A549 (cell line): ENCODE measurements at regions not wholly inside any gene's neighbourhood (a gene's known extent, or its start where the extent isn't known, plus 50 kb on each side); places are given as distances from the start of the nearest gene placed in this dataset.

ENCODE experiments used
- ATAC-seq, 2 experiments: fragments of 200-7000 bp in 1 of 2; fragments of >200 bp in 1 of 2; cut with Nextera tagmentation in 1 of 2; cut with Tn5 transposase in 1 of 2; 3 replicates each; pipeline versions ENCODE4 v1.8.0 to v1.9.1; 2018 to 2020; ENCODE audit warnings: mild to moderate bottlenecking in 1 of 2, moderate library complexity in 1 of 2
- CTCF ChIA-PET: fragments of 300-600 bp; sonication (Branson Sonifier 250); formaldehyde crosslinking; extraction: SDS; loops from one replicate; lab custom pipeline; 2021; ENCODE audit warnings: antibody characterized with exemption, inconsistent platforms; lab: Yijun Ruan, JAX
- POLR2A ChIA-PET: fragments of 350-600 bp; formaldehyde crosslinking; extraction: SDS; loops from one replicate; lab custom pipeline; 2021; ENCODE audit warnings: antibody characterized with exemption, inconsistent platforms; lab: Yijun Ruan, JAX
- DNase-seq, 2 experiments: peaks; one replicate each; pipeline versions ENCODE4 v3.0.0 to v3.0.0-alpha.2; 2011 to 2016; ENCODE audit warnings: low read depth in 1 of 2, low spot score in 1 of 2
- FAIRE-seq: peaks from 2 replicates; lab custom pipeline; 2011; peaks lifted over from hg19 to GRCh38; lab: Jason Lieb, UNC
- H3K27ac ChIP-seq, 2 experiments: fragments of >200 bp; sonication (Bioruptor Twin); formaldehyde crosslinking; 3 replicates each; pipeline ENCODE4 v1.5.1; 2016 to 2017
- H3K4me1 ChIP-seq: fragments of >200 bp; sonication (Bioruptor Twin); formaldehyde crosslinking; 3 replicates; pipeline ENCODE4 v1.6.1; 2016
- H3K4me2 ChIP-seq: fragments of >200 bp; sonication (Bioruptor Twin); formaldehyde crosslinking; 3 replicates; pipeline ENCODE4 v1.6.1; 2016
- H3K4me3 ChIP-seq: fragments of >200 bp; sonication (Bioruptor Twin); formaldehyde crosslinking; 3 replicates; pipeline ENCODE4 v1.5.1; 2016
- H3K9me3 ChIP-seq: fragments of >200 bp; sonication (Bioruptor Twin); formaldehyde crosslinking; 3 replicates; pipeline ENCODE4 v1.6.1; 2016
- BHLHE40 ChIP-seq: IDR thresholded peaks from 2 replicates; pipeline ENCODE4 v1.6.1; 2012; ENCODE audit warnings: low read depth, low read length, inconsistent platforms
- CEBPB ChIP-seq, 2 experiments: fragments of >200 bp in 1 of 2; sonication (Bioruptor Twin) in 1 of 2; formaldehyde crosslinking in 1 of 2; IDR thresholded peaks; 2 replicates each; pipeline ENCODE4 v1.6.1; 2012 to 2016
- CHD4 ChIP-seq: fragments of 200-600 bp; sonication (generic); IDR thresholded peaks from 2 replicates; pipeline ENCODE4 v1.6.1; 2016; ENCODE audit warnings: antibody characterized with exemption, mild to moderate bottlenecking, borderline replicate concordance
- CTCF ChIP-seq: fragments of >200 bp; sonication (Bioruptor Twin); formaldehyde crosslinking; IDR thresholded peaks from 3 replicates; pipeline ENCODE4 v1.5.1; 2016
- EHF ChIP-seq: fragments of 250-450 bp; sonication (Bioruptor Pico); IDR thresholded peaks from 2 replicates; pipeline ENCODE4 v1.5.0; 2020; ENCODE audit warnings: mild to moderate bottlenecking
- EHMT2 ChIP-seq: fragments of 200-600 bp; sonication (generic); IDR thresholded peaks from 2 replicates; pipeline ENCODE4 v1.6.1; 2016; ENCODE audit warnings: antibody characterized with exemption, low read depth, mild to moderate bottlenecking, moderate library complexity
- ELK1 ChIP-seq: fragments of 150-350 bp; IDR thresholded peaks from 2 replicates; pipeline ENCODE4 v1.6.1; 2014; ENCODE audit warnings: low read depth, mild to moderate bottlenecking, low read length
- ESRRA ChIP-seq: fragments of 150-350 bp; IDR thresholded peaks from 2 replicates; pipeline ENCODE4 v1.6.1; 2014; ENCODE audit warnings: mild to moderate bottlenecking, low read length, borderline replicate concordance
- HES2 ChIP-seq: fragments of >200 bp; sonication (Bioruptor Twin); formaldehyde crosslinking; IDR thresholded peaks from 2 replicates; pipeline ENCODE4 v1.6.1; 2016
- HMGXB4 ChIP-seq: fragments of 250-450 bp; sonication (Bioruptor Pico); IDR thresholded peaks from 2 replicates; pipeline ENCODE4 v1.5.0; 2021; ENCODE audit warnings: mild to moderate bottlenecking, moderate library complexity, borderline replicate concordance
- HOXB13 ChIP-seq: fragments of 250-450 bp; sonication (Bioruptor Pico); IDR thresholded peaks from 2 replicates; pipeline ENCODE4 v1.5.0; 2020; ENCODE audit warnings: low read depth, mild to moderate bottlenecking, moderate library complexity
- KDM1A ChIP-seq: fragments of 200-600 bp; sonication (generic); IDR thresholded peaks from 2 replicates; pipeline ENCODE4 v1.6.1; 2016; ENCODE audit warnings: low read depth, mild to moderate bottlenecking
- KDM5A ChIP-seq: fragments of 200-600 bp; sonication (generic); IDR thresholded peaks from 2 replicates; pipeline ENCODE4 v1.6.1; 2016; ENCODE audit warnings: antibody characterized with exemption, mild to moderate bottlenecking
- MAX ChIP-seq: IDR thresholded peaks from 2 replicates; pipeline ENCODE4 v1.6.1; 2012
- MAZ ChIP-seq: fragments of 150-350 bp; IDR thresholded peaks from 2 replicates; pipeline ENCODE4 v1.6.1; 2014; ENCODE audit warnings: antibody characterized with exemption, low read depth, low read length, borderline replicate concordance
- MYC ChIP-seq: IDR thresholded peaks from 2 replicates; pipeline ENCODE4 v1.6.1; 2012; ENCODE audit warnings: mild to moderate bottlenecking, inconsistent platforms, low read length, improper control_type of control experiment, borderline replicate concordance
- NFE2L2 ChIP-seq: fragments of 150-350 bp; conservative IDR thresholded peaks from 2 replicates; pipeline ENCODE4 v1.6.1; 2014; ENCODE audit warnings: low read length
- NPAS2 ChIP-seq: fragments of 250-450 bp; sonication (Bioruptor Pico); IDR thresholded peaks from 2 replicates; pipeline ENCODE4 v1.8.0; 2022; ENCODE audit warnings: mild to moderate bottlenecking, moderate library complexity, borderline replicate concordance
- RNF2 ChIP-seq: fragments of 200-600 bp; sonication (generic); IDR thresholded peaks from 2 replicates; pipeline ENCODE4 v1.6.1; 2016; ENCODE audit warnings: low read depth, mild to moderate bottlenecking, antibody characterized with exemption, moderate library complexity, borderline replicate concordance
- TP53 ChIP-seq: fragments of 250-450 bp; sonication (Bioruptor Pico); IDR thresholded peaks from 2 replicates; pipeline ENCODE4 v1.5.0; 2021; ENCODE audit warnings: mild to moderate bottlenecking, moderate library complexity
- WGBS: methylation state at CpG from one replicate; pipeline ENCODE4 v1.1.6; 2017; ENCODE audit errors: missing lambda C conversion rate; 5-methylcytosine and 5-hydroxymethylcytosine counted together

- no peak for ATAC-seq
- CTCF ChIA-PET: no interaction called here
- Histone ChIP-seq H3K4me3 (no peak overlapping the region), H3K4me1 (no peaks in the 10 kb centered on the region), H3K27ac (no peak overlapping the region), H3K9me3 (no peaks in the 10 kb centered on the region), H3K4me2 (no peak overlapping the region)
- 0% methylated on average over 1 of the region's 1 CpG for WGBS
- no peak for FAIRE-seq
- POLR2A ChIA-PET: no interaction called here
- no peak for TF ChIP-seq RNF2
- no peak for TF ChIP-seq MAZ
- no peak for TF ChIP-seq NPAS2 (CRISPR knock-in tag)
- TF ChIP-seq MAX: no peak
- no peak for TF ChIP-seq TP53
- no peak for TF ChIP-seq KDM5A
- no peak for TF ChIP-seq HES2
- no peak for TF ChIP-seq ELK1
- no peak for TF ChIP-seq CEBPB (IDR thresholded peaks at IDR 0.05)
- TF ChIP-seq BHLHE40: no peak
- TF ChIP-seq ESRRA: no peak
- no peak for TF ChIP-seq CTCF
- TF ChIP-seq KDM1A: no peak
- no peak for TF ChIP-seq HMGXB4
- no peak for TF ChIP-seq NFE2L2
- TF ChIP-seq EHF (CRISPR knock-in tag): no peak
- TF ChIP-seq MYC: no peak
- TF ChIP-seq EHMT2: no peak
- no peak for DNase-seq
Measured at GRCh38 chr11:111137846-111138245, 107.7 kb upstream of the POU2AF2 start.

- CTCF ChIA-PET: interaction anchor here (0.8 kb wide), 1 partner anchor 11 kb away, joined by 3 read pairs; no protein-coding TSS in a partner anchor
- no peak for DNase-seq
Measured at GRCh38 chr11:111135778-111136570, 109.6 kb upstream of the POU2AF2 start.

More at GRCh38 chr11:111135778-111136570, 109.6 kb upstream of the POU2AF2 start:
- Histone ChIP-seq H3K27ac (no peak overlapping the region), H3K4me2 (no peak overlapping the region), H3K4me3 (no peak overlapping the region), H3K9me3 (no peaks in the 10 kb centered on the region), H3K4me1 (no peaks in the 10 kb centered on the region)
- WGBS: 39% methylated on average over 11 of the region's 11 CpGs
- TF ChIP-seq NPAS2 (CRISPR knock-in tag) (no peak), CHD4 (no peak), HOXB13 (CRISPR knock-in tag) (no peak)
- no peak for FAIRE-seq
- ATAC-seq: no peak
- POLR2A ChIA-PET: no interaction called here
